ENCODE measurements at regions not wholly inside any gene's neighbourhood (a gene's known extent, or its start where the extent isn't known, plus 50 kb on each side); places are given as distances from the start of the nearest gene placed in this dataset.

DNA sequence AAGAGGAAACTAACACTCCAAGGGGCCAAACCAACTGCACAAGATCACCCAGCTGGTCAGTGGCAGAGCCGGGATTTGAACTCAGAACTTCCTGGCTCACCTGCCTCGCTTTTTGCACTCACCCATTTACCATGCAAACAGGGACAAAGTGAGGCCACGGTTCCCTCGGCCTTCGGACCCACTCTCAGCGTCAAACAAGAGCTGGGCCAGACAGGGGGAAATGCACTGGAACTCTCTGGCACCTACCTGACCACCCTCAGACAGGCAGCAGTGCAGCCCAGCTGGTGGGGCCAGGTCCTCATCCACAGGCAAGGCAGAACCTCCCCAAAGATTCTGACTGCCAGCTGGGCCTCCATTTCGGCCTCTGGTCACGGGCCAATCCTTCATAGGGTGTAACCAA is 93.7 kb upstream of the SRSF6 start:
- H3K36me3 Mint-ChIP-seq (ENCODE audit: low read depth, unreplicated experiment) = peaks cover 16% of the 10 kb centered on the region
- no peak for TF ChIP-seq CTCF (IDR thresholded peaks at IDR 0.05; ENCODE audit: unreplicated experiment)
- H3K27ac Mint-ChIP-seq (ENCODE audit: unreplicated experiment) = no peak overlapping the region
- DNase-seq (ENCODE audit: low spot score) = no peak
- peaks cover 44% of the 10 kb centered on the region for H3K9me3 Mint-ChIP-seq (ENCODE audit: unreplicated experiment)
- H3K27me3 Mint-ChIP-seq (ENCODE audit: unreplicated experiment) = peaks cover 15% of the 10 kb centered on the region
- H3K4me1 Mint-ChIP-seq (ENCODE audit: unreplicated experiment) = no peaks in the 10 kb centered on the region
- H3K4me3 Mint-ChIP-seq (ENCODE audit: unreplicated experiment) = no peak overlapping the region

DNA sequence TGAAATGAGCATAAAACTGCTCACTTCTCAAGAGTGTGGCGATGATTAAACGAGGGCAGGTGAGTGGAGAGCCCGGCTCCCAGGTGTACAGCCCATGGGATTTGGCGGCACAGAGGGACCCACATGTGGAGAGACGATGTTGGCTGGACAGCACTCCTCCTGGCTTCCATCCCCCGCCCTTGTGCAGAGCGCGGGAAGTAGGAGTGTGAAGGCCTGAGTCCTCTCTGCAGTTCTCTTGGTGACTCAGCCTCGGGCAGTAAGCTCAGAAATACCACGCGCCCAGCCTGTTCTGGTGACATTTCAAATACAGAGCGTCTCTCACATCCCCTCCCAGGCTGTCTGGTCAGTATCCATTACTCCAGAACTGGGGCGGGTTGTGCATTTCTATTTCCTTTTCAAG is 94.2 kb upstream of the SRSF6 start:
- H3K4me3 Mint-ChIP-seq (ENCODE audit: unreplicated experiment) = no peak overlapping the region
- DNase-seq (ENCODE audit: low spot score) = no peak
- peaks cover 44% of the 10 kb centered on the region for H3K9me3 Mint-ChIP-seq (ENCODE audit: unreplicated experiment)
- H3K27ac Mint-ChIP-seq (ENCODE audit: unreplicated experiment) = no peak overlapping the region
- peaks cover 15% of the 10 kb centered on the region for H3K27me3 Mint-ChIP-seq (ENCODE audit: unreplicated experiment)
- H3K4me1 Mint-ChIP-seq (ENCODE audit: unreplicated experiment) = no peaks in the 10 kb centered on the region
- TF ChIP-seq CTCF (IDR thresholded peaks at IDR 0.05; ENCODE audit: unreplicated experiment) = no peak
- H3K36me3 Mint-ChIP-seq (ENCODE audit: low read depth, unreplicated experiment) = peaks cover 16% of the 10 kb centered on the region

GRCh38 chr20:43361526-43361925 is 96.2 kb upstream of the SRSF6 start:
- Mint-ChIP-seq H3K4me3 (ENCODE audit: unreplicated experiment) (no peak overlapping the region), H3K27me3 (ENCODE audit: unreplicated experiment) (peaks cover 17% of the 10 kb centered on the region), H3K27ac (ENCODE audit: unreplicated experiment) (no peak overlapping the region), H3K36me3 (ENCODE audit: low read depth, unreplicated experiment) (peaks cover 16% of the 10 kb centered on the region), H3K9me3 (ENCODE audit: unreplicated experiment) (peaks cover 50% of the 10 kb centered on the region), H3K4me1 (ENCODE audit: unreplicated experiment) (no peaks in the 10 kb centered on the region)
- no peak for TF ChIP-seq CTCF (IDR thresholded peaks at IDR 0.05; ENCODE audit: unreplicated experiment)
- DNase-seq (ENCODE audit: low spot score) = no peak

DNA sequence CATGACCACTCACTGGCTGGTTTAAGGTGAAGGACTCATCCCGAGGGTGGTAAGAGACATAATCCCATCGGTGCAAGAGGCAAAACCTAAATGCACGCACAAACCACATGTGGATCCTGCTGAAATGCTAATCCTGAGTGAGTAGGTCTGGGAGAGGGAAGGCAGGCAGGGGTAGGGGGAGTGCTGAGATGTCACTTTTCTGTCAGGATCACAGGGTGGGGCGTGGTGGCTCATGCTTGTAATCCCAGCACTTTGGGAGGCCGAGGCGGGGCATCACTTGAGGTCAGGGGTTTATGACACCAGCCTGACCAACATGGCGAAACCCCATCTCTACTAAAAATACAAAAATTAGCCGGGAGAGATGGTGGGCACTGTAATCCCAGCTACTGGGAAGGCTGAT is 97.7 kb upstream of the SRSF6 start:
- H3K36me3 Mint-ChIP-seq (ENCODE audit: low read depth, unreplicated experiment) = peaks cover 12% of the 10 kb centered on the region
- peaks cover 40% of the 10 kb centered on the region for H3K9me3 Mint-ChIP-seq (ENCODE audit: unreplicated experiment)
- no peak for DNase-seq (ENCODE audit: low spot score)
- no peak overlapping the region for H3K4me3 Mint-ChIP-seq (ENCODE audit: unreplicated experiment)
- TF ChIP-seq CTCF (IDR thresholded peaks at IDR 0.05; ENCODE audit: unreplicated experiment) = no peak
- no peak overlapping the region for H3K27ac Mint-ChIP-seq (ENCODE audit: unreplicated experiment)
- H3K4me1 Mint-ChIP-seq (ENCODE audit: unreplicated experiment) = no peaks in the 10 kb centered on the region
- H3K27me3 Mint-ChIP-seq (ENCODE audit: unreplicated experiment) = peaks cover 10% of the 10 kb centered on the region

- no peak overlapping the region for H3K27ac Mint-ChIP-seq (ENCODE audit: unreplicated experiment)
- H3K36me3 Mint-ChIP-seq (ENCODE audit: low read depth, unreplicated experiment) = peaks cover 5% of the 10 kb centered on the region
- peaks cover 10% of the 10 kb centered on the region for H3K27me3 Mint-ChIP-seq (ENCODE audit: unreplicated experiment)
- H3K4me1 Mint-ChIP-seq (ENCODE audit: unreplicated experiment) = no peaks in the 10 kb centered on the region
- DNase-seq (ENCODE audit: low spot score) = no peak
- H3K4me3 Mint-ChIP-seq (ENCODE audit: unreplicated experiment) = no peak overlapping the region
- no peak for TF ChIP-seq CTCF (IDR thresholded peaks at IDR 0.05; ENCODE audit: unreplicated experiment)
- H3K9me3 Mint-ChIP-seq (ENCODE audit: unreplicated experiment) = peaks cover 34% of the 10 kb centered on the region
These were observed 98.9 kb upstream of the SRSF6 start for GRCh38 chr20:43358811-43359210.

Measured in endothelial cell (in vitro differentiated cells).